NCI-H2227 (cell line): ENCODE measurements at regions not wholly inside any gene's neighbourhood (a gene's known extent, or its start where the extent isn't known, plus 50 kb on each side); places are given as distances from the start of the nearest gene placed in this dataset.

Source experiments
- DNase-seq: peaks from one replicate; lab custom pipeline; 2025; ENCODE audit not compliant: unreplicated experiment; lab: John Stamatoyannopoulos, UW

- no peak for DNase-seq
Observed at GRCh38 chr4:123913598-123913997, 517.0 kb downstream of the SPRY1 start.

- no peak for DNase-seq
Observed at GRCh38 chr4:123916821-123917220, 520.2 kb downstream of the SPRY1 start.

DNA sequence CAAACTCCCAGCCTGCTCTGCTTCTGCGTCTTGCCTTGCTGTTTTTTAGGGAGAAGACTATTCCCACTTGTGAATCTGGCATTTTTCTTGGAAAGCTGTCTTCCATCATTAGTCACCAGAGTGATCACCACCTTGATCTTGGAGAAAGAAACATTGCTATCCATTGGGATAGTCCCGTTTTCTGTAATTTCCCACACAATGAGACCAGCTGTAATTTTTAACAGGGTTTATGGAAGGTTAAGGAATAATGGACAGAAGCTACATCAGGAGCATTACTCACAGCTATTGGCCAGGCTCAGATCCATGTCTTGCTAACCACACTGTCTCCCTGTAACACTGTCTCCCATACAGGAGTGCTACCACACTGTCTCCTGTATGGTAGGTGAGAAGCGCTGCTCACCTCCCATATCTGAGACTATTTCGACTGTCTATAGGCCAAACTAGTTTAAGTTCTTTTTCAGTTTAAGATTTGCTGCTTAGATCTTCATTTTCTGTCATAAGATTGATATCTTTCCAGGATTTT, 523.0 kb downstream of the SPRY1 start:
- DNase-seq, result no peak

DNA sequence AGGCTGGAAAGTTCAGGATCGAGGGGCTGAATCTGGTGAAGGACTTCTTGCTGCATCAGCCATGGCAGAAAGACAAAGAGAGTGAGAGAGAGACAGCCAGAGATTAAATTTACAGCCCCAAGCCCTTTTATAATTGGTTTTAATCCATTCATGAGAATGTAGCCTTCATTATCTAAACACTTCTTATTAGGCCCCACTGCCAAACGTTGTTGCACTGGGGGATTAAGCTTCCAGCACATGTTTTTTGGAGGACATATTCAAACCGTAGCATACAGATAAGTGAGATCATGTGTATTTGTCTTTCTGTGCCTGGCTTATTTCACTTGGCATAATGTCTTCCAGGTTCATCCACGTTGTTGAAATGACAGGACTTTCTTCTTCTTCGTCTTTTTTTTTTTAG, 524.7 kb downstream of the SPRY1 start:
- no peak for DNase-seq

- no peak for DNase-seq
Observed at GRCh38 chr4:123922847-123923246, 526.3 kb downstream of the SPRY1 start.

DNA sequence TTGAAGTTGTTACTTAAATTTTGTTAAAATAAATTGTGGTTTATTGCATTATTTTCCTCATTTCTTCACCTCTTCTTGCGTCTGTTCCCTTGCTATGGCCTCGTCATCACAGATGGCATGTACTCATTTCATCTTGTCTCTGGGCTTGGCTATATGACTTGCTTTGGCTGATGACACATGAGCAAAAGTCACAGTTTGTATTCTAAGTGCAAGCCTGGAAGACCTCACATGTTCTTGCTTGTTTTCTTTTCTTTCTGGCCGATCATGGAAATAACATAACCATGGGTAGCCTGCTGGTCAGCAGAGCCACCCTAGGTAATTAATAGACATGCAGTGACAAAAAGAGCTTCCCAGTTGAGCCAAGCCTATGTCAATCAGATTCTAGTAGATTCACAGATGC, 527.9 kb downstream of the SPRY1 start:
- no peak for DNase-seq

GRCh38 chr4:123929565-123929964, 533.0 kb downstream of the SPRY1 start:
- DNase-seq, result no peak

GRCh38 chr4:123930996-123931395, 534.4 kb downstream of the SPRY1 start:
- no peak for DNase-seq

DNA sequence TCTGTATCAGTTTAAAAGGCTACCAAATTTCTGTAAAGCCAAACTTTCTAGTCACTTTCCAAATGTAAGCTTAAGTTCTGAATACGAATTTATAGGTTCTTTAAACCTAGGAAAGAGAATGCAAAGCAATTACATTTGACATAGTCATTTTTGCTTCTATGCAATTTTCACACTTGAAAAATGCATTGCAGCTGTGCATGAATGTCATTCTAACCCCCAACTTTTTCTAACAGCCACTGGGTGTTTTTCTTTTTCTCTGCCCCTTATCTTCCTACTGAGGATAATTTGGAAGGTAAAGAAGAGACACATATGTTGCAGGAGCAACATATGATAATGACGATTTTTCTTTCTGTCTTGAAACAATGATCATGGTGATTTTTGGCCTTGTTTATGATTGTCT, 537.5 kb downstream of the SPRY1 start:
- DNase-seq, result no peak

DNA sequence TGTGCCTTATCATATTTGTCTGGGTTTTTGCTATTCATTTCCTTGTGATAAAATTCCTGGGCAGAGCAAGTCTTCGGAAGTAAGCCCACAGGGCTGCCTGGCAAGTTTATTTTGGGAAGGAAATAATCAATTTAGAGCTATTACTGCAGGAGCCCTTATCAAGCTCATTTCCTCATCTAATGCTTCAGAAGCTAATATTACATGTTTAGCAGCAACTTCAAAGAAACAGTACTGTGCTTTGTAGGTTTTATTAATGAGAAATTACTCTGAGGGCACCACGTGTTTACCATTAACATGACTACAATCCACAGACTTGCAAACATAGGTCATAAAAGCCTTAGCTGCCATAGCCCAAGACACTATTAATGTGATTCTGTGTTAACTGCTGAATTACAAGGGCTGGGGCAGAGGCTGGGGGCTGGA, 540.0 kb downstream of the SPRY1 start:
- DNase-seq, result no peak

DNA sequence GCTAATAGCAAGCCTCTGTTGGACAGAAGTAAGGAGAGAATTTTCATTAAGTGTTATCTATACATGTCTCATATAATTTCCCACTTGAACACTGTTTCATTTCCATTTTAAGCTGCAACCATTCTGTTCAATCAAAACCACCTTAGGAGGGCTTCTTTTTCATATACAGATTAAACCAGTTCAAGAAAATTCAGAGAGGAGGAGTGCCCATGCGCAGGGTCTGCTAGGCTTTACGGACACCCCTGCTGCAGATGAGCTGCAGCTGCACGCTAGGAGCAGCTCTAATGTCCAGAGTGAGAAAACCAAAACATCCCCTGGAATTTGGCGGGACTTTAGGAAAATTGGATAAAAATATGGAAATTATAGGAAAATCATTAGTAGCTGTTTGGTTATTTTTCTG, 541.0 kb downstream of the SPRY1 start:
- DNase-seq, result no peak

- no peak for DNase-seq
Observed at GRCh38 chr4:123939621-123940020, 543.0 kb downstream of the SPRY1 start.

DNA sequence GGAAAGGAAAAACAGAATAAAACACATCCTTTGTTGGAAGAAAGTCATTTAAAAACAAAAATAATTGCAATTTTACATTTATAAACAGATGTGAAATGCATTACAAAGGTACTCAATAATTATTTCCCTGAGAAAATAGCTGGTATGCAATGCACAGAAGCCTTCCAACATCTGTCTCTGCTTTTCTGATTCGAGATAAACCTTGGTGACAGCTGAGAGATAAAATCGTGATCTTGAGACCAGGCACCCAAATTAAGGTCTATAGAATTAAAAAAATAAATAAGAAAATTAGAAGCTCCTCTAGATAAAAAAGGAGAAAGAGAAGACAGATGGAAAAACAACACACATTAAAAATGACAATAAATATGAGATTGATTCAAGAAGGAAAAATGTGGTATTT, 544.0 kb downstream of the SPRY1 start:
- DNase-seq, result no peak

GRCh38 chr4:123941306-123941705, 544.7 kb downstream of the SPRY1 start:
- DNase-seq, result no peak

- DNase-seq, result no peak
Observed at GRCh38 chr4:123943976-123944375, 547.4 kb downstream of the SPRY1 start.

GRCh38 chr4:123945301-123945700, 548.7 kb downstream of the SPRY1 start:
- DNase-seq, result no peak

DNA sequence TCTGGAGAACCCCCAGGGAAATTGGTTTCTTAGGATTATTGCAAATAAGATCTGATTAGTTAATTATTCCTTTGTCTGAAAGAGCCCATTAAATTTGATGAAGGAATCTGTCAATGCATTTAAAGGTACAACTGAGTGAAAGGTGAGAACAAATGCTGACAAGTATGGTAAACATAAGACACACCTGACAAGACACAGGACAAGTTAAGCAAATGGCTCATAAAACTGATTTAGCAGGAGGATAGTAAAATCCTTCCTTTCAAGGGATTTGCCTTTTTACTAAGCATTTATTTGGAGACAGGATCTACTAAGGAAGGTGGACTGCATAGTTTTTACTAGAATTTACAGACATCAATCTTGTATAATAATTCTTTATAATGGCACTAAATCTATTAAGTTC, 553.9 kb downstream of the SPRY1 start:
- DNase-seq, result no peak

GRCh38 chr4:123952530-123953274, 556.1 kb downstream of the SPRY1 start:
- no peak for DNase-seq

DNA sequence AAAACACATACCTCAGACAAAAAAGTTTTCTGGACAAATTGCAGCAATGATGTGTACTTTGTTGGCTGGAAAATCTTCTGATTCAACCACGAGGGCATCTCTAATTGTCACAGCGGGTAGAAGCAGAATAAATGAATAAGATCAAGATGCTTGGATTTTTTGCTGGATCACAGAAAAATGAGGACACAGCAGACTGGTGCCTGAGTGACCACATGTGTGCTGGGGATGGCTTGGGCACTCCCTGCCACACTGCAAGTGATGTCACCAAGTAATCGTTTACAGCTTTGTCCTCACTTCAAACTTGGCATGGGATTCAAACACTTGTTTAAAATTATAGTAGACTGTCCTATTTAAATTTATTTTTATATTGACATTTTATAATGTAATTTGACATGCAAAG, 557.0 kb downstream of the SPRY1 start:
- no peak for DNase-seq

DNA sequence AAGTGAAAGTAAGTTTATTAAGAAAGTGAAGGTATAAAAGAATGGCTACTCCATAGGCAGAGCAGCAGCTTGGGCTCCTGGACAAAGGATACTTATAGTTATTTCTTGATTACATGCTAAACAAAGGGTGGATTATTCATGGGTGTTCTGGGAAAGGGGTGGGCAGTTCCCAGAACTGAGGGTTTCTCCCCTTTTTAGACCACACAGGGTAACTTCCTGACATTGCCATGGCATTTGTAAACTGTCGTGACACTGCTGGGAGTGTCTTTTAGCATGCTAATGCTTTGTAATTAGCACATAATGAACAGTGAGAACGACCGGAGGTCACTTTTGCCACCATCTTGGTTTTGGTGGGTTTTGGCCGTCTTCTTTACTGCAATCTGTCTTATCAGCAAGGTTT, 557.6 kb downstream of the SPRY1 start:
- no peak for DNase-seq

DNA sequence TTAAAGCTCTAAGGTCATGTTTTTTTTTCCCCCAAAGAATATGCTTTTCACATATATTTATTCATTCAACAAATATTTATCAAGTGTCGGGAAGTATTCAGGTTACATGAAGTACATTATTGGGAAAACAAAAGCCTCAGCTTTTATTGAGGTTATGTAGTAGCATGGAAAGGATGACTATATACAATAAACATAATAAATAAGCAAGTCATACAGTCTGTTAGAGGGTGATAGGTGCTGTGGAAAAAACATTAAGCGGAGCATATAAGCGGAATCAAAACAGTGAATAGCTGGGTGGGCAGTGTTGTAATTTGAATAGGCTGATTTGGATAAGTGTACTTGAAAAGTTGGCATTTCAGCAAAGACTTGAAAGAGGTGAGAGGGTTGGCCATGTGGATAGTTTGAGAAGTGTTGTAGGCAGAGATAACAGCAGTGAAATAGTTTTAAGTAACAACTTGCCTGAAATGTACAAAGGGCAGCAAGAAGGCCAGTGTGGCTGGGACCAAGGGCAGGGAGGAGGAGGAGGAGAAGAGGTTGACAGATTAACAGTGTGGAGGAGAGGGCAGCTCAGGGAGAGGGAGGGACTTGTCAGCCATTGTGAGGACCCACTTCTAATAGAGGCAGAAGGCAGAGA, 558.7 kb downstream of the SPRY1 start:
- DNase-seq, result no peak

- DNase-seq, result no peak
Observed at GRCh38 chr4:123956204-123956603, 559.6 kb downstream of the SPRY1 start.
